ENCODE measurements at regions not wholly inside any gene's neighbourhood (a gene's known extent, or its start where the extent isn't known, plus 50 kb on each side); places are given as distances from the start of the nearest gene placed in this dataset.
A peak's percentile ranks its signal among the peaks of the same experiment; 100 is the strongest.

- Histone ChIP-seq H3K9me3 (no peaks in the 10 kb centered on the region), H3K36me3 (ENCODE audit: control insufficient read depth in 2 of 2, extremely low read depth in 1 of 2, insufficient read depth in 1 of 2, low read length in 1 of 2) (no peaks in the 10 kb centered on the region), H3K4me3 (ENCODE audit: control insufficient read depth in 1 of 2, extremely low read depth in 1 of 2, low read length in 1 of 2) (no peak overlapping the region), H3K27ac (ENCODE audit: low read length) (no peak overlapping the region), H3K4me1 (ENCODE audit: control insufficient read depth in 1 of 2, extremely low read depth in 1 of 2, insufficient read depth in 2 of 2, low read length in 2 of 2) (no peaks in the 10 kb centered on the region), H3K27me3 (replicated peaks in 1 of 2; ENCODE audit: control insufficient read depth in 2 of 2, extremely low read depth in 1 of 2, insufficient read depth in 2 of 2, low read length in 1 of 2) (peaks cover 0 to 25% of the 10 kb centered on the region in 2 experiments)
- no peaks in the 10 kb centered on the region for H3K9me3 Mint-ChIP-seq
- no peaks in the 10 kb centered on the region for H3K4me1 Mint-ChIP-seq
- ATAC-seq (replicated peaks in 1 of 4) (no peak), DNase-seq (no peak)
- no peaks in the 10 kb centered on the region for H3K36me3 Mint-ChIP-seq
- POLR2A ChIA-PET, result no interaction called here
- CTCF ChIA-PET, result interaction anchor here in 1 of 2 donors (0.6 kb wide), 1 partner anchor 156 kb away, joined by 3 read pairs; no protein-coding TSS in a partner anchor
- no peak overlapping the region for H3K4me3 Mint-ChIP-seq
- H3K27me3 Mint-ChIP-seq, result peaks cover 4 to 7% of the 10 kb centered on the region in 2 donors
- no peak overlapping the region for H3K27ac Mint-ChIP-seq
- 84% methylated on average over 12 of the region's 13 CpGs for WGBS (ENCODE audit: insufficient coverage)
Observed at GRCh38 chr10:69715899-69716606, 85.7 kb upstream of the COL13A1 start.

- H3K27me3 Mint-ChIP-seq, result peaks cover 2 to 4% of the 10 kb centered on the region in 2 donors
- H3K9me3 ChIP-seq, result no peaks in the 10 kb centered on the region
- no peaks in the 10 kb centered on the region for H3K36me3 Mint-ChIP-seq
- no peaks in the 10 kb centered on the region for H3K9me3 Mint-ChIP-seq
- no peak overlapping the region for H3K4me3 Mint-ChIP-seq
- POLR2A ChIA-PET, result no interaction called here
- WGBS (ENCODE audit: insufficient coverage), result 74% methylated on average over 11 of the region's 19 CpGs
- H3K4me1 Mint-ChIP-seq, result no peaks in the 10 kb centered on the region
- H3K4me1 ChIP-seq (ENCODE audit: control insufficient read depth in 1 of 2, extremely low read depth in 1 of 2, insufficient read depth in 2 of 2, low read length in 2 of 2), result no peaks in the 10 kb centered on the region
- H3K4me3 ChIP-seq (ENCODE audit: control insufficient read depth in 1 of 2, extremely low read depth in 1 of 2, low read length in 1 of 2), result no peak overlapping the region
- H3K36me3 ChIP-seq (ENCODE audit: control insufficient read depth in 2 of 2, extremely low read depth in 1 of 2, insufficient read depth in 1 of 2, low read length in 1 of 2), result no peaks in the 10 kb centered on the region
- CTCF ChIA-PET, result interaction anchor here in 1 of 2 donors (0.6 kb wide), 1 partner anchor 157 kb away, joined by 3 read pairs; no protein-coding TSS in a partner anchor
- H3K27ac Mint-ChIP-seq, result no peak overlapping the region
- H3K27me3 ChIP-seq (replicated peaks in 1 of 2; ENCODE audit: control insufficient read depth in 2 of 2, extremely low read depth in 1 of 2, insufficient read depth in 2 of 2, low read length in 1 of 2), result peaks cover 0 to 33% of the 10 kb centered on the region in 2 experiments
- peak in 31 of 35 experiments; percentile 7 to 64 (median 33) for DNase-seq
- no peak overlapping the region for H3K27ac ChIP-seq (ENCODE audit: low read length)
- peak in 3 of 4 experiments; percentile 27 to 53 (median 46) for ATAC-seq (replicated peaks in 1 of 4)
Observed at GRCh38 chr10:69716711-69717560, 84.8 kb upstream of the COL13A1 start.

GRCh38 chr10:69718951-69719350, 82.8 kb upstream of the COL13A1 start:
- Histone ChIP-seq H3K27ac (ENCODE audit: low read length) (no peak overlapping the region), H3K36me3 (ENCODE audit: control insufficient read depth in 2 of 2, extremely low read depth in 1 of 2, insufficient read depth in 1 of 2, low read length in 1 of 2) (no peaks in the 10 kb centered on the region), H3K4me1 (ENCODE audit: control insufficient read depth in 1 of 2, extremely low read depth in 1 of 2, insufficient read depth in 2 of 2, low read length in 2 of 2) (no peaks in the 10 kb centered on the region), H3K4me3 (ENCODE audit: control insufficient read depth in 1 of 2, extremely low read depth in 1 of 2, low read length in 1 of 2) (no peak overlapping the region), H3K9me3 (no peaks in the 10 kb centered on the region), H3K27me3 (replicated peaks in 1 of 2; ENCODE audit: control insufficient read depth in 2 of 2, extremely low read depth in 1 of 2, insufficient read depth in 2 of 2, low read length in 1 of 2) (peaks cover 0 to 36% of the 10 kb centered on the region in 2 experiments)
- DNase-seq (no peak), ATAC-seq (replicated peaks in 1 of 4) (no peak)
- Mint-ChIP-seq H3K27ac (no peak overlapping the region), H3K9me3 (no peaks in the 10 kb centered on the region), H3K36me3 (no peaks in the 10 kb centered on the region), H3K27me3 (peaks cover 10 to 16% of the 10 kb centered on the region in 2 donors), H3K4me1 (no peaks in the 10 kb centered on the region), H3K4me3 (no peak overlapping the region)
- ChIA-PET POLR2A (no interaction called here), CTCF (no interaction called here)
- 83% methylated on average over 2 of the region's 4 CpGs for WGBS (ENCODE audit: insufficient coverage)

- DNase-seq (no peak), ATAC-seq (replicated peaks in 1 of 4) (no peak)
- ChIA-PET POLR2A (no interaction called here), CTCF (interaction anchor here in 1 of 2 donors (0.6 kb wide), 1 partner anchor 211 kb away, joined by 3 read pairs; no protein-coding TSS in a partner anchor)
- Mint-ChIP-seq H3K27ac (no peak overlapping the region), H3K4me1 (no peaks in the 10 kb centered on the region), H3K27me3 (peaks cover 10 to 18% of the 10 kb centered on the region in 2 donors), H3K36me3 (no peaks in the 10 kb centered on the region), H3K9me3 (no peaks in the 10 kb centered on the region), H3K4me3 (no peak overlapping the region)
- Histone ChIP-seq H3K27me3 (replicated peaks in 1 of 2; ENCODE audit: control insufficient read depth in 2 of 2, extremely low read depth in 1 of 2, insufficient read depth in 2 of 2, low read length in 1 of 2) (peaks cover 0 to 36% of the 10 kb centered on the region in 2 experiments), H3K4me3 (ENCODE audit: control insufficient read depth in 1 of 2, extremely low read depth in 1 of 2, low read length in 1 of 2) (no peak overlapping the region), H3K4me1 (ENCODE audit: control insufficient read depth in 1 of 2, extremely low read depth in 1 of 2, insufficient read depth in 2 of 2, low read length in 2 of 2) (no peaks in the 10 kb centered on the region), H3K36me3 (ENCODE audit: control insufficient read depth in 2 of 2, extremely low read depth in 1 of 2, insufficient read depth in 1 of 2, low read length in 1 of 2) (no peaks in the 10 kb centered on the region), H3K9me3 (no peaks in the 10 kb centered on the region), H3K27ac (ENCODE audit: low read length) (no peak overlapping the region)
- 92% methylated on average over 2 of the region's 10 CpGs for WGBS (ENCODE audit: insufficient coverage)
Observed at GRCh38 chr10:69721690-69722310, 79.9 kb upstream of the COL13A1 start.

GRCh38 chr10:69723653-69724052, 78.1 kb upstream of the COL13A1 start:
- no peak for ATAC-seq (replicated peaks in 1 of 4)

GRCh38 chr10:69726850-69727249, 74.9 kb upstream of the COL13A1 start:
- Mint-ChIP-seq H3K27me3 (peaks cover 15 to 18% of the 10 kb centered on the region in 2 donors), H3K27ac (no peak overlapping the region), H3K4me1 (no peaks in the 10 kb centered on the region), H3K4me3 (no peak overlapping the region), H3K9me3 (no peaks in the 10 kb centered on the region), H3K36me3 (no peaks in the 10 kb centered on the region)
- Histone ChIP-seq H3K4me1 (ENCODE audit: control insufficient read depth in 1 of 2, extremely low read depth in 1 of 2, insufficient read depth in 2 of 2, low read length in 2 of 2) (no peaks in the 10 kb centered on the region), H3K27ac (ENCODE audit: low read length) (no peak overlapping the region), H3K36me3 (ENCODE audit: control insufficient read depth in 2 of 2, extremely low read depth in 1 of 2, insufficient read depth in 1 of 2, low read length in 1 of 2) (no peaks in the 10 kb centered on the region), H3K4me3 (ENCODE audit: control insufficient read depth in 1 of 2, extremely low read depth in 1 of 2, low read length in 1 of 2) (no peak overlapping the region), H3K9me3 (no peaks in the 10 kb centered on the region), H3K27me3 (replicated peaks in 1 of 2; ENCODE audit: control insufficient read depth in 2 of 2, extremely low read depth in 1 of 2, insufficient read depth in 2 of 2, low read length in 1 of 2) (peaks cover 0 to 43% of the 10 kb centered on the region in 2 experiments)
- no peak for DNase-seq
- ATAC-seq (replicated peaks in 1 of 4), result no peak
- ChIA-PET CTCF (interaction anchor here in 1 of 2 donors (0.6 kb wide), 1 partner anchor 12 kb away, joined by 3 read pairs; no protein-coding TSS in a partner anchor), POLR2A (no interaction called here)
- no CpG with 5 or more reads among the region's 2 CpGs for WGBS (ENCODE audit: insufficient coverage)

More at GRCh38 chr10:69723653-69724052, 78.1 kb upstream of the COL13A1 start:
- no peak overlapping the region for H3K27ac Mint-ChIP-seq
- peaks cover 14 to 17% of the 10 kb centered on the region in 2 donors for H3K27me3 Mint-ChIP-seq
- H3K27ac ChIP-seq (ENCODE audit: low read length), result no peak overlapping the region
- no peaks in the 10 kb centered on the region for H3K36me3 Mint-ChIP-seq
- ChIA-PET CTCF (no interaction called here), POLR2A (no interaction called here)
- peaks cover 0 to 25% of the 10 kb centered on the region in 2 experiments for H3K27me3 ChIP-seq (replicated peaks in 1 of 2; ENCODE audit: control insufficient read depth in 2 of 2, extremely low read depth in 1 of 2, insufficient read depth in 2 of 2, low read length in 1 of 2)
- H3K9me3 Mint-ChIP-seq, result no peaks in the 10 kb centered on the region
- H3K4me1 ChIP-seq (ENCODE audit: control insufficient read depth in 1 of 2, extremely low read depth in 1 of 2, insufficient read depth in 2 of 2, low read length in 2 of 2), result no peaks in the 10 kb centered on the region
- DNase-seq, result no peak
- WGBS (ENCODE audit: insufficient coverage), result 78% methylated on average over 1 of the region's 1 CpG
- H3K36me3 ChIP-seq (ENCODE audit: control insufficient read depth in 2 of 2, extremely low read depth in 1 of 2, insufficient read depth in 1 of 2, low read length in 1 of 2), result no peaks in the 10 kb centered on the region
- no peaks in the 10 kb centered on the region for H3K9me3 ChIP-seq
- H3K4me3 Mint-ChIP-seq, result no peak overlapping the region
- no peak overlapping the region for H3K4me3 ChIP-seq (ENCODE audit: control insufficient read depth in 1 of 2, extremely low read depth in 1 of 2, low read length in 1 of 2)
- no peaks in the 10 kb centered on the region for H3K4me1 Mint-ChIP-seq
